MCF 10A (cell line): ENCODE measurements at regions not wholly inside any gene's neighbourhood (a gene's known extent, or its start where the extent isn't known, plus 50 kb on each side); places are given as distances from the start of the nearest gene placed in this dataset.

ENCODE experiments used
- BruUV-seq: library from RNA; stranded (reverse); fragments of 400-500 nt; replicated peaks from 2 replicates; lab custom pipeline; 2021; lab: Mats Ljungman, UMichigan
- CTCF ChIA-PET: fragments of 300-600 bp; sonication (Branson Sonifier 250); formaldehyde crosslinking; extraction: SDS; loops from one replicate; lab custom pipeline; 2021; ENCODE audit warnings: antibody characterized with exemption, inconsistent platforms; lab: Yijun Ruan, JAX
- POLR2A ChIA-PET: fragments of 300-600, 350-650 bp; sonication (Branson Sonifier 250); formaldehyde crosslinking; extraction: SDS; loops from one replicate; lab custom pipeline; 2020; ENCODE audit warnings: antibody characterized with exemption, inconsistent platforms; lab: Yijun Ruan, JAX
- DNase-seq: peaks from one replicate; pipeline ENCODE4 v3.0.0-alpha.2; 2018; ENCODE audit not compliant: unreplicated experiment
- H3K27ac Mint-ChIP-seq: one replicate; pipeline ENCODE4 v1.8.0; 2022; ENCODE audit warnings: mild to moderate bottlenecking, low read depth, mixed read lengths; ENCODE audit not compliant: unreplicated experiment
- H3K27me3 Mint-ChIP-seq: one replicate; pipeline ENCODE4 v1.8.0; 2022; ENCODE audit warnings: mixed read lengths; ENCODE audit not compliant: insufficient read depth, unreplicated experiment
- H3K36me3 Mint-ChIP-seq: one replicate; pipeline ENCODE4 v1.8.0; 2022; ENCODE audit warnings: mild to moderate bottlenecking, moderate library complexity, mixed read lengths; ENCODE audit not compliant: insufficient read depth, unreplicated experiment
- H3K4me1 Mint-ChIP-seq: one replicate; pipeline ENCODE4 v1.8.0; 2022; ENCODE audit warnings: mixed read lengths; ENCODE audit not compliant: insufficient read depth, unreplicated experiment
- H3K4me3 Mint-ChIP-seq: one replicate; pipeline ENCODE4 v1.8.0; 2022; ENCODE audit warnings: mild to moderate bottlenecking, moderate library complexity, mixed read lengths; ENCODE audit not compliant: unreplicated experiment
- H3K9me3 Mint-ChIP-seq: one replicate; pipeline ENCODE4 v1.8.0; 2022; ENCODE audit warnings: mixed read lengths; ENCODE audit not compliant: unreplicated experiment
- CTCF ChIP-seq: fragments of 200-600 bp; IDR thresholded peaks from one replicate; pipeline ENCODE4 v1.8.0; 2022; ENCODE audit warnings: antibody characterized with exemption, mild to moderate bottlenecking; ENCODE audit not compliant: unreplicated experiment
- intact Hi-C: fragments of 100-400 bp; cut with micrococcal nuclease; formaldehyde crosslinking; loops from 2 replicates; pipeline ENCODE4 v1.14.1; 2022

- TF ChIP-seq CTCF = no peak
- Mint-ChIP-seq H3K4me1 (no peaks in the 10 kb centered on the region), H3K4me3 (no peak overlapping the region), H3K36me3 (no peaks in the 10 kb centered on the region), H3K27me3 (no peaks in the 10 kb centered on the region), H3K9me3 (peaks cover 31% of the 10 kb centered on the region), H3K27ac (no peak overlapping the region)
- CTCF ChIA-PET = interaction anchor here (0.6 to 0.7 kb wide), 2 partner anchors 42 to 1075 kb away, joined by 3 to 4 read pairs; no protein-coding TSS in a partner anchor
- POLR2A ChIA-PET = interaction anchor here (0.6 kb wide), 1 partner anchor 1851 kb away, joined by 3 read pairs; no protein-coding TSS in a partner anchor
- DNase-seq = no peak
- BruUV-seq = no TSS peak
- intact Hi-C loops = no loop called here
These were observed 1294.9 kb upstream of the CDH8 start for GRCh38 chr16:63331111-63331510.

GRCh38 chr16:63326736-63327339 lies 1290.6 kb upstream of the CDH8 start:
- Mint-ChIP-seq H3K27me3 (no peaks in the 10 kb centered on the region), H3K36me3 (no peaks in the 10 kb centered on the region), H3K4me3 (no peak overlapping the region), H3K4me1 (no peaks in the 10 kb centered on the region), H3K9me3 (peaks cover 16% of the 10 kb centered on the region), H3K27ac (no peak overlapping the region)
- TF ChIP-seq CTCF = no peak
- DNase-seq = no peak
- CTCF ChIA-PET = interaction anchor here (0.5 kb wide), 1 partner anchor 23 kb away, joined by 4 read pairs; no protein-coding TSS in a partner anchor
- BruUV-seq = no TSS peak
- intact Hi-C loops = no loop called here
- POLR2A ChIA-PET = no interaction called here

DNA sequence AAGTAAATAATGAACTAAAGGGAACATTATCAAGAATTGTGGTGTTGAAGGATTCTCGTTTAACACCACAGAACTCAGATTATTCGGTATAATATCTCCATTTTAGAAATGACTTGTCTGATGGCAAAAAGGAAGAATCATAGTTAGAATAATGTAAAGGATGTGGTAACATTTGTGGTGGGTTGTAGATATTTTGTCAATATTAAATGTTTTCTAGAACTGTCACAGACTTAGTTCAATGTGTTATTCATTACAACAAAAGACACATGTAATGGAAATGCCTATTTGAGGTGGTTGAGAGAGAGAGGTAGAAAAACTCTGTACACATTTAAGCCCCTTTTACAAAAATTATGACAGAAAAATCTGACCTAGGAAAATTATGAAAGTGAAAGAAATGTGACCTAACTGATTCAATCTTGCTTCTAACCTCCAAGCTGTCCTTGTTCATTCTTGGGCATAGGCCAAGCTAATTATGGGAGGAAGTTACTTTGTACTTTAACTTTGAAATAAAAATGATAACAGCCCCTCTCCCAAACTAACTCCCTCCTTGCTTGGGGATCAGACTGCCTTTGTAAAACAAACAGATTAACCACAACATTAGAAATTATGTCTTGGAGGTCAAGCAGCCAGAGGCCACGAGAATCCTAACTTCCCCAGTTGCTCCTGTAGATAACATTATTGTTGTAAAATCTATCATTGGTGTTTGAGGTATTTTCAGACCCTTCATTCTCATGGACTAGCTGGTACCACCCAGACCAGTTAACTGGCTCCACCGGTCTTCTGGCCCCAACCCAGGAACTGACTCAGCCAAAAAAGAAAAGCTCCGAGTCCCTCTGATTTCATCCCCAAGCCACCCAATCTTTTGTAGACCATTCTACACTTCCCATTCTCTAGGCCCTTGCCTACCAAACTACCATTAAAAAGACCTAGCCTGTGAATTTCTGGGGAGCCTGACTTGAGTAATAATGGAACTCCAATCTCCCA lies 1287.8 kb upstream of the CDH8 start:
- H3K27me3 Mint-ChIP-seq = no peaks in the 10 kb centered on the region
- no peak for TF ChIP-seq CTCF
- BruUV-seq = no TSS peak
- no peaks in the 10 kb centered on the region for H3K4me1 Mint-ChIP-seq
- no peak for DNase-seq
- peaks cover 4% of the 10 kb centered on the region for H3K9me3 Mint-ChIP-seq
- intact Hi-C loops = no loop called here
- ChIA-PET POLR2A (no interaction called here), CTCF (no interaction called here)
- no peak overlapping the region for H3K27ac Mint-ChIP-seq
- no peaks in the 10 kb centered on the region for H3K36me3 Mint-ChIP-seq
- H3K4me3 Mint-ChIP-seq = no peak overlapping the region

- Mint-ChIP-seq H3K36me3 (no peaks in the 10 kb centered on the region), H3K27me3 (no peaks in the 10 kb centered on the region), H3K27ac (no peak overlapping the region), H3K9me3 (no peaks in the 10 kb centered on the region), H3K4me3 (no peak overlapping the region), H3K4me1 (no peaks in the 10 kb centered on the region)
- no peak for TF ChIP-seq CTCF
- intact Hi-C loops = no loop called here
- ChIA-PET POLR2A (no interaction called here), CTCF (no interaction called here)
- no peak for DNase-seq
- no TSS peak for BruUV-seq
These were observed 1286.8 kb upstream of the CDH8 start for GRCh38 chr16:63323055-63323454.
